Keratinocyte (primary cell): ENCODE measurements at regions not wholly inside any gene's neighbourhood (a gene's known extent, or its start where the extent isn't known, plus 50 kb on each side); places are given as distances from the start of the nearest gene placed in this dataset.

Source experiments
- DNase-seq: peaks from one replicate; pipeline ENCODE4 v3.0.0-alpha.2; 2011; ENCODE audit warnings: low read depth, missing footprints, low spot score
- FAIRE-seq: peaks from 2 replicates; lab custom pipeline; 2011; peaks lifted over from hg19 to GRCh38; lab: Jason Lieb, UNC
- H2AFZ ChIP-seq: 2 replicates; pipeline ENCODE4 v1.6.0; 2012; ENCODE audit warnings: low read length, control low read depth, inconsistent platforms; ENCODE audit not compliant: control insufficient read depth
- H3K27ac ChIP-seq: 2 replicates; pipeline ENCODE4 v1.5.1; 2011; ENCODE audit warnings: low read length; ENCODE audit not compliant: control insufficient read depth, insufficient read depth
- H3K27me3 ChIP-seq: 3 replicates; pipeline ENCODE4 v1.6.0; 2011; ENCODE audit warnings: low read length; ENCODE audit not compliant: control insufficient read depth, insufficient read depth; ENCODE audit errors: extremely low read depth
- H3K36me3 ChIP-seq, 2 experiments: 2 replicates in 1 of 2; 3 replicates in 1 of 2; pipeline ENCODE4 v1.5.1; 2011; ENCODE audit warnings: low read length in 2 of 2, mild to moderate bottlenecking in 1 of 2; ENCODE audit not compliant: control insufficient read depth in 2 of 2, insufficient read depth in 2 of 2; ENCODE audit errors: extremely low read depth in 1 of 2
- H3K4me1 ChIP-seq: 3 replicates; pipeline ENCODE4 v1.5.1; 2011; ENCODE audit warnings: low read length; ENCODE audit not compliant: control insufficient read depth, insufficient read depth; ENCODE audit errors: extremely low read depth
- H3K4me2 ChIP-seq: 3 replicates; pipeline ENCODE4 v1.6.0; 2011; ENCODE audit warnings: low read depth, low read length; ENCODE audit not compliant: control insufficient read depth, insufficient read depth; ENCODE audit errors: extremely low read depth
- H3K4me3 ChIP-seq, 3 experiments: fragments of 200-600 bp in 1 of 3; sonication (generic) in 1 of 3; 2 replicates in 2 of 3; 3 replicates in 1 of 3; pipeline ENCODE4 v1.5.1; 2011 to 2016; ENCODE audit warnings: low read length in 3 of 3, mild to moderate bottlenecking in 3 of 3, control low read depth in 2 of 3, inconsistent platforms in 1 of 3, low read depth in 1 of 3, mixed read lengths in 1 of 3, mixed run types in 1 of 3, moderate library complexity in 1 of 3; ENCODE audit not compliant: control insufficient read depth in 2 of 3, insufficient read depth in 2 of 3; ENCODE audit errors: extremely low read depth in 1 of 3
- H3K79me2 ChIP-seq: 2 replicates; pipeline ENCODE4 v1.6.0; 2012; ENCODE audit warnings: low read length; ENCODE audit not compliant: control insufficient read depth, insufficient read depth
- H3K9ac ChIP-seq: 3 replicates; pipeline ENCODE4 v1.6.0; 2011; ENCODE audit warnings: low read length; ENCODE audit not compliant: control insufficient read depth, insufficient read depth; ENCODE audit errors: extremely low read depth
- H3K9me1 ChIP-seq: 3 replicates; pipeline ENCODE4 v1.6.0; 2011; ENCODE audit warnings: low read length; ENCODE audit not compliant: control insufficient read depth, insufficient read depth; ENCODE audit errors: extremely low read depth
- H3K9me3 ChIP-seq: 2 replicates; pipeline ENCODE4 v1.5.1; 2012; ENCODE audit warnings: low read depth, low read length; ENCODE audit not compliant: control insufficient read depth
- H4K20me1 ChIP-seq: 3 replicates; pipeline ENCODE4 v1.6.0; 2011; ENCODE audit warnings: low read length; ENCODE audit not compliant: control insufficient read depth, insufficient read depth; ENCODE audit errors: extremely low read depth
- CTCF ChIP-seq, 3 experiments: IDR thresholded peaks in 1 of 3; conservative IDR thresholded peaks in 1 of 3; optimal IDR thresholded peaks in 1 of 3; 2 replicates in 2 of 3; 3 replicates in 1 of 3; pipeline versions ENCODE3 to v1.5.1; 2011; ENCODE audit warnings: low read length in 3 of 3, mild to moderate bottlenecking in 3 of 3, moderate library complexity in 2 of 3, control low read depth in 1 of 3, inconsistent platforms in 1 of 3; ENCODE audit not compliant: insufficient read depth in 2 of 3; ENCODE audit errors: extremely low read depth in 1 of 3
- EZH2 ChIP-seq: IDR thresholded peaks from one replicate; pipeline ENCODE4 v1.6.1; 2012; ENCODE audit warnings: inconsistent platforms, mild to moderate bottlenecking, low read length, moderate library complexity
- dilution Hi-C: fragments of 300-500 bp; cut with MboI; formaldehyde crosslinking; loops from one replicate; pipeline ENCODE4 v1.7.0; 2020; ENCODE audit warnings: low sequenced_read_pairs; ENCODE audit not compliant: extremely low pct_ligation_motif_present

- Histone ChIP-seq H3K36me3 (no peaks in the 10 kb centered on the region), H3K9me1 (no peaks in the 10 kb centered on the region), H2AFZ (no peak overlapping the region), H3K4me2 (no peak overlapping the region), H3K9me3 (no peaks in the 10 kb centered on the region), H3K27me3 (no peaks in the 10 kb centered on the region), H3K9ac (no peak overlapping the region), H3K79me2 (no peaks in the 10 kb centered on the region), H3K4me3 (no peak overlapping the region), H4K20me1 (no peaks in the 10 kb centered on the region), H3K27ac (no peak overlapping the region), H3K4me1 (peaks cover 10% of the 10 kb centered on the region)
- dilution Hi-C loops: no loop called here
- FAIRE-seq (no peak), DNase-seq (no peak)
- TF ChIP-seq EZH2 (no peak), CTCF (optimal IDR thresholded peaks at IDR 0.05 in 1 of 3, IDR thresholded peaks at IDR 0.05 in 1 of 3, conservative IDR thresholded peaks at IDR 0.05 in 1 of 3; ENCODE audit: extremely low read depth in 1 of 3, insufficient read depth in 2 of 3, low read length in 3 of 3) (no peak)
Observed at GRCh38 chr2:142670362-142670761, 207.1 kb upstream of the KYNU start.

- no peak overlapping the region for H3K4me3 ChIP-seq
- H4K20me1 ChIP-seq: no peaks in the 10 kb centered on the region
- H3K27ac ChIP-seq: no peak overlapping the region
- H3K4me2 ChIP-seq: peak overlapping the region; percentile 22
- no peaks in the 10 kb centered on the region for H3K36me3 ChIP-seq
- TF ChIP-seq EZH2 (no peak), CTCF (optimal IDR thresholded peaks at IDR 0.05 in 1 of 3, IDR thresholded peaks at IDR 0.05 in 1 of 3, conservative IDR thresholded peaks at IDR 0.05 in 1 of 3; ENCODE audit: extremely low read depth in 1 of 3, insufficient read depth in 2 of 3, low read length in 3 of 3) (no peak)
- FAIRE-seq (no peak), DNase-seq (no peak)
- H3K9ac ChIP-seq: no peak overlapping the region
- no peaks in the 10 kb centered on the region for H3K9me3 ChIP-seq
- H3K27me3 ChIP-seq: no peaks in the 10 kb centered on the region
- H3K4me1 ChIP-seq: peaks cover 10% of the 10 kb centered on the region
- dilution Hi-C loops: no loop called here
- H3K79me2 ChIP-seq: no peaks in the 10 kb centered on the region
- no peaks in the 10 kb centered on the region for H3K9me1 ChIP-seq
- no peak overlapping the region for H2AFZ ChIP-seq
Observed at GRCh38 chr2:142668420-142668819, 209.0 kb upstream of the KYNU start.
